Uterus (tissue), 2 donors: ENCODE measurements at regions not wholly inside any gene's neighbourhood (a gene's known extent, or its start where the extent isn't known, plus 50 kb on each side); places are given as distances from the start of the nearest gene placed in this dataset.

Experiments
- POLR2A ChIP-seq, 2 donors: fragments of 450-650 bp; IDR thresholded peaks; one replicate each; pipeline ENCODE4 v1.6.1; 2016; ENCODE audit warnings: antibody characterized with exemption in 2 of 2, mild to moderate bottlenecking in 1 of 2, moderate library complexity in 1 of 2
- TF ChIP-seq, protein P1 (sequence below), 4 experiments: fragments of 200-600 bp in 2 of 4; fragments of 450-650 bp in 2 of 4; sonication (generic) in 2 of 4; IDR thresholded peaks; one replicate each; pipeline ENCODE4 v1.5.1; 2016 to 2019; ENCODE audit warnings: antibody characterized with exemption in 4 of 4, mild to moderate bottlenecking in 2 of 4, moderate library complexity in 1 of 4

GRCh38 chr2:71743995-71744675 is 290.8 kb downstream of the DYSF start:
- TF ChIP-seq POLR2A (IDR thresholded peaks at IDR 0.05), result no peak
- TF ChIP-seq, protein P1, sequence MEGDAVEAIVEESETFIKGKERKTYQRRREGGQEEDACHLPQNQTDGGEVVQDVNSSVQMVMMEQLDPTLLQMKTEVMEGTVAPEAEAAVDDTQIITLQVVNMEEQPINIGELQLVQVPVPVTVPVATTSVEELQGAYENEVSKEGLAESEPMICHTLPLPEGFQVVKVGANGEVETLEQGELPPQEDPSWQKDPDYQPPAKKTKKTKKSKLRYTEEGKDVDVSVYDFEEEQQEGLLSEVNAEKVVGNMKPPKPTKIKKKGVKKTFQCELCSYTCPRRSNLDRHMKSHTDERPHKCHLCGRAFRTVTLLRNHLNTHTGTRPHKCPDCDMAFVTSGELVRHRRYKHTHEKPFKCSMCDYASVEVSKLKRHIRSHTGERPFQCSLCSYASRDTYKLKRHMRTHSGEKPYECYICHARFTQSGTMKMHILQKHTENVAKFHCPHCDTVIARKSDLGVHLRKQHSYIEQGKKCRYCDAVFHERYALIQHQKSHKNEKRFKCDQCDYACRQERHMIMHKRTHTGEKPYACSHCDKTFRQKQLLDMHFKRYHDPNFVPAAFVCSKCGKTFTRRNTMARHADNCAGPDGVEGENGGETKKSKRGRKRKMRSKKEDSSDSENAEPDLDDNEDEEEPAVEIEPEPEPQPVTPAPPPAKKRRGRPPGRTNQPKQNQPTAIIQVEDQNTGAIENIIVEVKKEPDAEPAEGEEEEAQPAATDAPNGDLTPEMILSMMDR (IDR thresholded peaks at IDR 0.05), result no peak
